ENCODE measurements at regions not wholly inside any gene's neighbourhood (a gene's known extent, or its start where the extent isn't known, plus 50 kb on each side); places are given as distances from the start of the nearest gene placed in this dataset.
A peak's percentile ranks its signal among the peaks of the same experiment; 100 is the strongest.

GRCh38 chr3:42012935-42013690 lies 51.2 kb upstream of the ULK4 start:
- peak; percentile 76 for DNase-seq

- no peak for DNase-seq
Measured at GRCh38 chr3:42012383-42012934, 50.6 kb upstream of the ULK4 start.
